GM06990 (cell line): ENCODE measurements at regions not wholly inside any gene's neighbourhood (a gene's known extent, or its start where the extent isn't known, plus 50 kb on each side); places are given as distances from the start of the nearest gene placed in this dataset.

Source experiments
- DNase-seq: peaks from one replicate; pipeline ENCODE4 v3.0.0-alpha.2; 2011; ENCODE audit not compliant: insufficient read length; ENCODE audit errors: extremely low read depth
- H3K27me3 ChIP-seq: replicated peaks from 2 replicates; pipeline ENCODE4 v1.6.0; 2011; ENCODE audit warnings: low read length; ENCODE audit not compliant: control insufficient read depth, insufficient read depth
- H3K36me3 ChIP-seq: 2 replicates; pipeline ENCODE4 v1.5.1; 2011; ENCODE audit warnings: low read length; ENCODE audit not compliant: control insufficient read depth, insufficient read depth
- H3K4me3 ChIP-seq: replicated peaks from 2 replicates; pipeline ENCODE4 v1.5.1; 2011; ENCODE audit warnings: low read depth, mild to moderate bottlenecking, control low read depth, low read length
- TF ChIP-seq, protein P1 (sequence below): IDR thresholded peaks from 2 replicates; pipeline ENCODE4 v1.5.1; 2011; ENCODE audit warnings: low read length, control low read depth, mild to moderate bottlenecking, inconsistent platforms; ENCODE audit not compliant: insufficient read depth, poor library complexity, severe bottlenecking

GRCh38 chr22:22407061-22407460 lies 101.5 kb downstream of the ZNF280B start:
- Histone ChIP-seq H3K36me3 (no peaks in the 10 kb centered on the region), H3K27me3 (no peaks in the 10 kb centered on the region), H3K4me3 (no peak overlapping the region)
- no peak for DNase-seq
- TF ChIP-seq, protein P1, sequence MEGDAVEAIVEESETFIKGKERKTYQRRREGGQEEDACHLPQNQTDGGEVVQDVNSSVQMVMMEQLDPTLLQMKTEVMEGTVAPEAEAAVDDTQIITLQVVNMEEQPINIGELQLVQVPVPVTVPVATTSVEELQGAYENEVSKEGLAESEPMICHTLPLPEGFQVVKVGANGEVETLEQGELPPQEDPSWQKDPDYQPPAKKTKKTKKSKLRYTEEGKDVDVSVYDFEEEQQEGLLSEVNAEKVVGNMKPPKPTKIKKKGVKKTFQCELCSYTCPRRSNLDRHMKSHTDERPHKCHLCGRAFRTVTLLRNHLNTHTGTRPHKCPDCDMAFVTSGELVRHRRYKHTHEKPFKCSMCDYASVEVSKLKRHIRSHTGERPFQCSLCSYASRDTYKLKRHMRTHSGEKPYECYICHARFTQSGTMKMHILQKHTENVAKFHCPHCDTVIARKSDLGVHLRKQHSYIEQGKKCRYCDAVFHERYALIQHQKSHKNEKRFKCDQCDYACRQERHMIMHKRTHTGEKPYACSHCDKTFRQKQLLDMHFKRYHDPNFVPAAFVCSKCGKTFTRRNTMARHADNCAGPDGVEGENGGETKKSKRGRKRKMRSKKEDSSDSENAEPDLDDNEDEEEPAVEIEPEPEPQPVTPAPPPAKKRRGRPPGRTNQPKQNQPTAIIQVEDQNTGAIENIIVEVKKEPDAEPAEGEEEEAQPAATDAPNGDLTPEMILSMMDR, result no peak

- DNase-seq, result no peak
- Histone ChIP-seq H3K27me3 (no peaks in the 10 kb centered on the region), H3K4me3 (no peak overlapping the region), H3K36me3 (no peaks in the 10 kb centered on the region)
- TF ChIP-seq, protein P1, result no peak
These were observed 100.3 kb downstream of the ZNF280B start for GRCh38 chr22:22408269-22408668.

DNA sequence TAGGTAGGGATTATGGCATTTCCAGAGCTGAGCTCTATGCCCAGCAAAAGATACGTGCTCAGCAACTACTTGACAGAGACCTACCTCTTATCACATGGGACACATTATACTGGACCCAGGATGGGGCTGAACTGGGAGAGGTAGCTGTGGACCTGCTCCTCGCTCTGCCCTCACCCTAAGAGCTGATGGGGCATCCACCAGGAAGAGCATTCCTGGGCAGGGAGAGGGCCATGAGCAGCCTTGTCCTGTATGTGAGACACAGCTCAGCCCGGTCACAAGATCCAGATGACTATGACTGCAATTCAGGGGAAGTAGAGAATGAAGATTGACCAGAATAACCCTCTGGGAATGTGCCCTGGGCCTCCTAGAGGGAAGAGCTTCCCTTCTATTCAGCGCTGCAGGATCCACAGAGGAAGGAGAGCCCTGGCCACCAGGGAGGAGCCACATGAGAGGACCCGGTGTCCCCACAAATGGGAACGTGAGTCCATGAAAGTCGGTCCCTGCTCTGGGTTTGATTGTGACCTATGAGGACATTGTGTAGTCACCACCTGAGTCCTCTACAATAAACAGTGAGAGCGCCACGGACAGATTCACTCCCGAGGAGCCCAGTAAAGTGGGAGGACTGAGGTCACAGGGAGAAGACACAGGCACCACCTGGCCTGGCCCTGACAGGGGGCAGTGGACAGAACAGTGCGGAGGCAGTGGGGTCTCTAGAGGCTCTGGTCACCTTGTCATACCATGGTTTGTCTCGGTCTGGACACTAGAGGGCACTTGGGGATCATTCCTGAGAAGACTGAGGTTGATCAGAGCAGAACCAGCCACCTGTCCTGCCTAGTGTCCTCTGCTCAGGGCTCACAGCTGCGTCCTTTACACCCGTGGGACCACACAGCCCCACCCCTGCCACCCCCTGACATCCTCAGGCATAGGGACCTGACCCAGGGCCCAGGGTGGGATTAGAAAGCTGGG lies 99.5 kb downstream of the ZNF280B start:
- TF ChIP-seq, protein P1, result peak; percentile 68
- H3K4me3 ChIP-seq, result no peak overlapping the region
- no peaks in the 10 kb centered on the region for H3K27me3 ChIP-seq
- peak; percentile 19 for DNase-seq
- no peaks in the 10 kb centered on the region for H3K36me3 ChIP-seq

DNA sequence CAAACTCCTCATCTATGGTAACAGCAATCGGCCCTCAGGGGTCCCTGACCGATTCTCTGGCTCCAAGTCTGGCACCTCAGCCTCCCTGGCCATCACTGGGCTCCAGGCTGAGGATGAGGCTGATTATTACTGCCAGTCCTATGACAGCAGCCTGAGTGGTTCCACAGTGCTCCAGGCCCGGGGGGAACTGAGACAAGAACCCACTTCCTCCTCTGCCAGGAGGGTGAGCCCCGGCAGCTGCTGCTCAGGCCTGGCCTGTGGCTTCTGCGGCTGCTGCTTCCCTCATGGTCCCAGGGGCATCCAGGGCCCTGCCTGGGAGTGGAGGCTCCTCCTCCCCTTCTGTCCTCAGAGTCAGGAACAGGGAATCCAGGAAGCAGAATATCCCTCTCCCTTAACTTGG lies 98.4 kb downstream of the ZNF280B start:
- TF ChIP-seq, protein P1, result no peak
- H3K36me3 ChIP-seq, result no peaks in the 10 kb centered on the region
- peak; percentile 58 for DNase-seq
- H3K4me3 ChIP-seq, result no peak overlapping the region
- no peaks in the 10 kb centered on the region for H3K27me3 ChIP-seq

GRCh38 chr22:22410677-22411076 lies 97.9 kb downstream of the ZNF280B start:
- H3K27me3 ChIP-seq, result no peaks in the 10 kb centered on the region
- DNase-seq, result no peak
- no peak overlapping the region for H3K4me3 ChIP-seq
- TF ChIP-seq, protein P1, result no peak
- no peaks in the 10 kb centered on the region for H3K36me3 ChIP-seq
